ENCODE measurements at regions not wholly inside any gene's neighbourhood (a gene's known extent, or its start where the extent isn't known, plus 50 kb on each side); places are given as distances from the start of the nearest gene placed in this dataset.

DNA sequence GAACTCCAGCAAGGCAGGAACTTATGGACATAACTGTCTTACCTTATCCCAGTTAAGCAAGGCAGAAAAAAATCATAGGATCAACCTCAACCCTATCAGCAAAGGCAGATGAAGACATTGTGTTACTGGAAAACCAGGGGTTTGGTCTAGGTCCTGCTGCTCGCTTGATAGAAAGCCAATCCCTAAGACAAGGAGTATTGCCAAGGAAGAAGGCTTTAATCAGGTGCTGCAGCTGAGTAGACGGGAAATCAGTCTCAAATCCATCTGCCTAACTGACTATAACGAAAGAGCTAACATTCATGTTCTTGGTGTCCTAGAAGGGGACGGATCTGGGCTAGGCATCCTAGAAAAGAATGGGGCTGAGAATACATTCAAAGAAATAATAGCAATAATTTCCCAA is 1158.7 kb upstream of the CNTN5 start:
- TF ChIP-seq, protein P1, sequence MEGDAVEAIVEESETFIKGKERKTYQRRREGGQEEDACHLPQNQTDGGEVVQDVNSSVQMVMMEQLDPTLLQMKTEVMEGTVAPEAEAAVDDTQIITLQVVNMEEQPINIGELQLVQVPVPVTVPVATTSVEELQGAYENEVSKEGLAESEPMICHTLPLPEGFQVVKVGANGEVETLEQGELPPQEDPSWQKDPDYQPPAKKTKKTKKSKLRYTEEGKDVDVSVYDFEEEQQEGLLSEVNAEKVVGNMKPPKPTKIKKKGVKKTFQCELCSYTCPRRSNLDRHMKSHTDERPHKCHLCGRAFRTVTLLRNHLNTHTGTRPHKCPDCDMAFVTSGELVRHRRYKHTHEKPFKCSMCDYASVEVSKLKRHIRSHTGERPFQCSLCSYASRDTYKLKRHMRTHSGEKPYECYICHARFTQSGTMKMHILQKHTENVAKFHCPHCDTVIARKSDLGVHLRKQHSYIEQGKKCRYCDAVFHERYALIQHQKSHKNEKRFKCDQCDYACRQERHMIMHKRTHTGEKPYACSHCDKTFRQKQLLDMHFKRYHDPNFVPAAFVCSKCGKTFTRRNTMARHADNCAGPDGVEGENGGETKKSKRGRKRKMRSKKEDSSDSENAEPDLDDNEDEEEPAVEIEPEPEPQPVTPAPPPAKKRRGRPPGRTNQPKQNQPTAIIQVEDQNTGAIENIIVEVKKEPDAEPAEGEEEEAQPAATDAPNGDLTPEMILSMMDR (conservative IDR thresholded peaks at IDR 0.05; ENCODE audit: low read depth, low read length), result no peak
- H3K4me3 ChIP-seq (ENCODE audit: low read depth, low read length), result no peak overlapping the region
- DNase-seq (ENCODE audit: low read depth), result no peak

DNA sequence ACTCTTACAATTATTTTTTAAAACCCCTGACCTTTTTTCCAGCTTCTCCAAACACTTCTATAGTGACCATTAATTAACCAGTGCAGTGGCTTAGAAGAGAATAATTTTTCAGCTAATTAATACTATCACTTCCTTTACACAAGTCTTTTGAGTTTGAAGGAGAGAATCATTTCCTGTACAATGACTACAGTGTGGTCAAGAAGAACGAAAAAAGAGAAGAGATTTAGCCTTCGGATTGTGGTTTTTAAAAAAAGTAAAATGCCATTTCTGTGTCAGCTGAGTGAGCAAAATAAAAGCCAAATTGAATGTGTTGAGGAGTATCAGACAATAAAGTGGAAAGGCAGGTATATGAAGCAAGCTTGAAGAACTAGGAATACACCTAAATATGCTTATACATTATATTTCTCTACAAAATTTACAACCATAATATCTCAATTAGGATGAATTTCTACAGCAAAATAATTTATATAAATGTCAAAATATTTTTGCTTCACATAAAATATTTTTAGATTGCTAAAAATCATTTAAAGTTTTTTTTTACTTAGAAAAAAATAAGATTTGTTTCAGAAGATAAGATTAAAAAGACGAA is 1155.2 kb upstream of the CNTN5 start:
- DNase-seq (ENCODE audit: low read depth), result no peak
- TF ChIP-seq, protein P1 (conservative IDR thresholded peaks at IDR 0.05; ENCODE audit: low read depth, low read length), result no peak
- H3K4me3 ChIP-seq (ENCODE audit: low read depth, low read length), result no peak overlapping the region

DNA sequence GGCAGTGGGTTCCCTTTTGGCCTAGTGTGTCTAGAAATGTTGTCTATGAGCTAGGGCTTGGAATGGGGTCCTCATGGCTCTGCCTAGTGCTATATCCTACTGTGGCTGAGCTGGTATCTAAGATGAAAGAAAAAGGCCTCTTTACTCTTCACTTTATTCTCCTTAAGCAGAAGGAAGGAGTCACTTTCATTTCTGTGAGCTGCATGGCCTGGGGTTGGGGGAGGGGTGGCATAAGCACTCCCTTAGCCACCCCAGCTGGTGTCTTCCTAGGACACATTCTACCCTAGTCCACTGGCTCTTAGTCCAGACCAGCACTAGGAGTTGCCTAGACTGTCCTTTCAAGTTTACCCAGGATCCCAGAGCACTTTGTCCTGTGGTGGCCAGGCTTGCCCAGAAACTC is 1148.9 kb upstream of the CNTN5 start:
- no peak for DNase-seq (ENCODE audit: low read depth)
- TF ChIP-seq, protein P1 (conservative IDR thresholded peaks at IDR 0.05; ENCODE audit: low read depth, low read length), result no peak
- no peak overlapping the region for H3K4me3 ChIP-seq (ENCODE audit: low read depth, low read length)

DNA sequence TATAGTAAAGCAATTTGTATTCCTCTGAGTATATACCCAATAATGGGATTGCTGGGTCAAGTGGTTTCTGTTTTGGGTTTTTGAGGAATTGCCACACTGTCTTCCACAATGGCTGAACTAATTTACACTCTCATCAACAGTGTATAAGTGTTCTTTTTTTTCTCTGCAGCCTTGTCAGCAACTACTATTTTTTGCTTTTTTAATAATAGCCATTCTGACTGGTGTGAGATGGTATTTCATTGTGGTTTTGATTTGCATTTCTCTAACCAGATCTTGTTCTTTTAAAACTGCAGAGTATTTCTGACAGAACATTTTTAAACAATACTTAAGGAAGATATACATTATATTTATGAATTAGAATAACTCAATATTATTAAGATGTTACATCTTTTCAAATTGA is 1140.5 kb upstream of the CNTN5 start:
- TF ChIP-seq, protein P1 (conservative IDR thresholded peaks at IDR 0.05; ENCODE audit: low read depth, low read length), result no peak
- H3K4me3 ChIP-seq (ENCODE audit: low read depth, low read length), result no peak overlapping the region
- no peak for DNase-seq (ENCODE audit: low read depth)

DNA sequence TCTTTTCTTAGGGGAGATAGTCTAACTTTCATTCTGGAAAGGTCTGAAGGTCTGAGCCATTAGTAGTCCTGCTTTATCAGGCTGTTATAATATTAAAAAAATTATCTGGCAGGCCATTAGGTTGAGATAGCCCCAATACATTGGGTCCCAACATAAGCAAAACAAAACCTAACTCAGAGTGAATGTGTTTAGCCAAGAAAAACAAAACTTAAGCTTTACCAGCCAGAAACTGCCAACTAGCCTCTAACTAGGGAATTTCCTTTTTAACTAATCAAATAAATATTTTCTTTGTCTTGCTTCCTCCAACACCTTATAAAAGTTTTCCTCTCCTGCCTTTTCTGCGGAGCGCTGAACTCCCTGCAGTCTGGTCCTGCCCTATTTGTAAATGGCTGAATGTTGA is 1137.7 kb upstream of the CNTN5 start:
- TF ChIP-seq, protein P1 (conservative IDR thresholded peaks at IDR 0.05; ENCODE audit: low read depth, low read length), result no peak
- DNase-seq (ENCODE audit: low read depth), result no peak
- no peak overlapping the region for H3K4me3 ChIP-seq (ENCODE audit: low read depth, low read length)

DNA sequence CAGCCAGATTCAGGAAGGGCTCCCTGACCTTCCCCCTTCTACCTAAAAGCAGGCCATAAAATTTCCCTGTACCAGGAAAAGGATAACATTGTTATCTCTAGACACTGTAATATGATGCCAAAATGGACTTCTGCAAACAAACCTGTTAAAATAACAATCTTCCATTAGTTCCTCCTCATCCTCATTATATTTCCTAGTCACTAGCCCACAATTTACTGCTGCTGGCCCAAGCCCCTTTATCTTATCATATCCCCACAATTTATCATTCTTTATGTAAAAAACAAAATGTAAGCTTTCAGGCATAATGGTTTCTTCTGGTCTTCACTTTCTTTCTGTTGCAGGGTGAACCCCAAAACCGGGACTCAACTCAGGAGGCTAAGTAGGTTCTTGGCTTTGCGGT is 1132.1 kb upstream of the CNTN5 start:
- TF ChIP-seq, protein P1 (conservative IDR thresholded peaks at IDR 0.05; ENCODE audit: low read depth, low read length), result no peak
- DNase-seq (ENCODE audit: low read depth), result no peak
- H3K4me3 ChIP-seq (ENCODE audit: low read depth, low read length), result no peak overlapping the region

DNA sequence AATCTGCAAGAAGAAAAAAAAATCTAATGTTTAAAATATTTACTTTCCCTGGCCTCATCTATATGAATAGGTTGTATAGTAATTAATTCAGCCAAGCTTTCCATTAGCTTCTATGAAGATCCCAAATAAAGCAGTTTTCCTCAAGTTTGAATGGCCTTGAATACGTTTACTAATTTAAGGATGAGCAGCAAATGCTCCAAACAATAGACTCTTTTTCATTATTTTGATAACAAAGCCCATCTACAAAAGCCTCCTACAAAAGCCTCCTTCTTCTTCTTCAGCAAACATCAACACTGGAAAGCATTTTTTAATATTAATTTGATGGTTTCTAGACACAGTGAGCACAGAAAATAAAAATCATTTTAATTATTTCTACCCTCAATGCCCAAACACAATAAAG is 1130.3 kb upstream of the CNTN5 start:
- TF ChIP-seq, protein P1 (conservative IDR thresholded peaks at IDR 0.05; ENCODE audit: low read depth, low read length), result no peak
- no peak for DNase-seq (ENCODE audit: low read depth)
- no peak overlapping the region for H3K4me3 ChIP-seq (ENCODE audit: low read depth, low read length)
